Right cardiac atrium (tissue), 5 donors: ENCODE measurements at regions not wholly inside any gene's neighbourhood (a gene's known extent, or its start where the extent isn't known, plus 50 kb on each side); places are given as distances from the start of the nearest gene placed in this dataset.

Experiments used
- ATAC-seq, 2 donors: fragments of 200-7000 bp; cut with Tn5 transposase; one replicate each; pipeline versions ENCODE4 v1.8.0 to v1.9.1; 2020; ENCODE audit warnings: moderate library complexity in 2 of 2, mild to moderate bottlenecking in 1 of 2
- DNase-seq, 3 donors: peaks; one replicate each; pipeline ENCODE4 v3.0.0-alpha.2; 2020
- H3K27ac ChIP-seq: one replicate; pipeline ENCODE4 v1.5.1; 2013; ENCODE audit warnings: mild to moderate bottlenecking, low read length, control low read depth, moderate library complexity
- H3K27me3 ChIP-seq: one replicate; pipeline ENCODE4 v1.6.1; 2013; ENCODE audit not compliant: control insufficient read depth, insufficient read depth
- H3K4me1 ChIP-seq: one replicate; pipeline ENCODE4 v1.6.1; 2013; ENCODE audit warnings: low read length; ENCODE audit not compliant: control insufficient read depth, insufficient read depth
- H3K4me3 ChIP-seq: one replicate; pipeline ENCODE4 v1.5.1; 2013; ENCODE audit warnings: low read length, control low read depth
- H3K9me3 ChIP-seq: one replicate; pipeline ENCODE4 v1.6.1; 2013; ENCODE audit warnings: low read length; ENCODE audit not compliant: control insufficient read depth
- WGBS: extraction: QIAGEN DNeasy Blood & Tissue Kit; methylation state at CpG from one replicate; pipeline ENCODE4 v1.1.7; 2013; 5-methylcytosine and 5-hydroxymethylcytosine counted together
- intact Hi-C, 4 donors: fragments of 100-400 bp; cut with DNase I; formaldehyde crosslinking; loops; one replicate each; pipeline versions ENCODE4 v1.11.0 to v1.14.0; 2022 to 2023
- donor health status: healthy with polysubstance abuse.
- donor health status: DM: no; HTN: yes; CAD: no.
- donor health status: DM: no; HTN: no; CAD: no.
- donor health status: DM: no; HTN: yes; CAD: no; lungs with severe emphysema.
- donor health status: DM: yes; HTN: yes; CAD: no.

DNA sequence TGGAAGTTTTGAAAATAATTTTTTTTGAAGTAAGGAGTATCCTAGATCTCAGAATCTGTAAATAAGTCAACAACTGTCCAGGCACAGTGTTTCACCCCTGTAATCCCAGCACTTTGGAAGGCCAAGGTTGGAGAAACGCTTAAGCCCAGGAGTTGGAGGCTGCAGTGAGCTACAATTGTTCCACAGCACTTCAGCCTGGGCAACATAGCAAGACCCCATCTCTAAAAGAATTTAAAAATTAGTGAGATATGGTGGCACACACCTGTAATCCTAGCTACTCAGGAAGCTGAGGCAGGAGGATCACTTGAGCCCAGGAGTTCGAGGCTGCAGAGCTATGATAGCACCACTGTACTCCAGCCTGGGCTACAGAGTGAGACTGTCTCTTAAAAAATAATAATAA is 87.2 kb upstream of the ZNF507 start:
- Histone ChIP-seq H3K27me3 (no peaks in the 10 kb centered on the region), H3K27ac (no peak overlapping the region)
- WGBS = 86% methylated on average over 2 of the region's 2 CpGs

DNA sequence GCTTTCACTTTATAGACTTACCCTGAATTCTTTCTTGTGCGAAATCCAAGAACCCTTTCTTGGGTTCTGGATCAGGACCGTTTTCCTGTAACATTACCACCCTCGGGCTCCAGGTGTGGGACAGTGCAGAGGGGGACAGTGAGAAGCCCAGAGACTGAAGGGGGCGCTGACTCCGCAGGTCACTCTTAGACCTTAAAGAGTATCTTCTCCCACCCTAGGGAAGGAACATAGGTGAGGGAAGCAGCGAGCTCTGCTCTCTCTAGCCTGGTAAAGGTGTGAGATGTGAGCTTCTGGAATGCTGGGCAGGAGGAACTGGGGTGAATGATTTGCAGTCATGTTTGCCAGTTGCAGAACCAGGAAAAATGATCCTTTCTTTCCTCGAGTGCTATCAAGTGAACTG is 80.8 kb upstream of the ZNF507 start:
- Histone ChIP-seq H3K9me3 (no peaks in the 10 kb centered on the region), H3K27me3 (no peaks in the 10 kb centered on the region), H3K27ac (no peak overlapping the region), H3K4me1 (no peaks in the 10 kb centered on the region), H3K4me3 (no peak overlapping the region)
- intact Hi-C loops = no loop called here
- DNase-seq (no peak), ATAC-seq (no peak)
- WGBS = 81% methylated on average over 7 of the region's 7 CpGs

More for the DNA sequence above, 87.2 kb upstream of the ZNF507 start:
- ATAC-seq (no peak), DNase-seq (no peak)
- intact Hi-C loops = no loop called here
- Histone ChIP-seq H3K4me1 (no peaks in the 10 kb centered on the region), H3K4me3 (no peak overlapping the region), H3K9me3 (no peaks in the 10 kb centered on the region)

GRCh38 chr19:32265995-32266394 is 79.4 kb upstream of the ZNF507 start:
- H3K27me3 ChIP-seq = no peaks in the 10 kb centered on the region
- WGBS = 20% methylated on average over 5 of the region's 5 CpGs
- H3K27ac ChIP-seq = no peak overlapping the region
- no peak overlapping the region for H3K4me3 ChIP-seq
- DNase-seq (no peak), ATAC-seq (no peak)
- no peaks in the 10 kb centered on the region for H3K9me3 ChIP-seq
- intact Hi-C loops = no loop called here
- no peaks in the 10 kb centered on the region for H3K4me1 ChIP-seq

DNA sequence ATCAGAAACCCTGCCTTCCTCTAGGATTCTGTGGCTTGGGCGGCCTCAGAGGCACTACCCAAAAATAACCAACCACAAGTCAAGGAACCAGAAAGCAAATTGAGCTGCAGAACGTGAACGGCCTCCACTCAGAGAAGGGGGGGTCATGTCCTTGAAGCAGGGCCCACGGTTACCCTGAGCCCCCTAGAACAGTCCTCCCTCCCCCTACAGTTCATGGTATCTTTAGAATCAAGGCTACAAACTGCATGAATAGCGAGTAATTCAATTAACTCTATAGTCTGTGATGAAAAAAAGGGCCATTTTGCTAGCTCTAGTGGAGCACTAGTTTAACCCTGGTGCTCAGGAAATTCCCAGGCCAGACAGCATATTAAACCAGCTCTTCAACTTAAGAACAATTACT is 79.0 kb upstream of the ZNF507 start:
- 45% methylated on average over 5 of the region's 5 CpGs for WGBS
- intact Hi-C loops = no loop called here

GRCh38 chr19:32268381-32268780 is 77.0 kb upstream of the ZNF507 start:
- Histone ChIP-seq H3K27me3 (no peaks in the 10 kb centered on the region), H3K9me3 (no peaks in the 10 kb centered on the region), H3K27ac (no peak overlapping the region), H3K4me1 (no peaks in the 10 kb centered on the region), H3K4me3 (no peak overlapping the region)
- ATAC-seq (no peak), DNase-seq (no peak)
- intact Hi-C loops = no loop called here
- 79% methylated on average over 3 of the region's 3 CpGs for WGBS

More for the DNA sequence above, 79.0 kb upstream of the ZNF507 start:
- DNase-seq (no peak), ATAC-seq (no peak)
- no peaks in the 10 kb centered on the region for H3K9me3 ChIP-seq
- no peaks in the 10 kb centered on the region for H3K27me3 ChIP-seq
- H3K4me1 ChIP-seq = no peaks in the 10 kb centered on the region
- no peak overlapping the region for H3K4me3 ChIP-seq
- no peak overlapping the region for H3K27ac ChIP-seq

- H3K9me3 ChIP-seq = no peaks in the 10 kb centered on the region
- no peak overlapping the region for H3K4me3 ChIP-seq
- DNase-seq (no peak), ATAC-seq (no peak)
- no peak overlapping the region for H3K27ac ChIP-seq
- 70% methylated on average over 5 of the region's 5 CpGs for WGBS
- no peaks in the 10 kb centered on the region for H3K4me1 ChIP-seq
- H3K27me3 ChIP-seq = no peaks in the 10 kb centered on the region
- intact Hi-C loops = no loop called here
Measured at GRCh38 chr19:32269831-32270230, 75.6 kb upstream of the ZNF507 start.

DNA sequence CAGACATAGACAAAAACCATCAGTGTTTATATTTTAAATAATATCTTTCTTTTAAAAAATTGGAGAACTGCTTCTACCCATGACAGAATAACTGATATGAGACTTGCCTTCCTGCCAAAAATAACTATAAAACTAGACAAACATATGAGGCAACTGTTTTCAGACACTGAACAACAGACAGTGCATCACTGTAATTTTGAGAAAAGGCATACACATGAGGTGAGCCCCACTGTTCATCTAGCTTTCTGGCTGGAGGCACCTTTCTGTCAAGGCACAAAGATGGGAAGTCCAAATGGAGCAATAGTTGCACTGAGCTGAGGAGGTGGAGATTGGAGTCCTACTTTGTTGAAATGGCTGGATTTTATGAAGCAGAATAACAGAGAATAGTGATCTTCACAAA is 71.9 kb upstream of the ZNF507 start:
- ATAC-seq = peak in 1 of 2 donors; percentile 24
- intact Hi-C loops = no loop called here
- no peak for DNase-seq
- H3K27me3 ChIP-seq = no peaks in the 10 kb centered on the region
- no peaks in the 10 kb centered on the region for H3K9me3 ChIP-seq
- no peaks in the 10 kb centered on the region for H3K4me1 ChIP-seq
- H3K27ac ChIP-seq = peak overlapping the region; percentile 12
- no peak overlapping the region for H3K4me3 ChIP-seq

- H3K27me3 ChIP-seq = no peaks in the 10 kb centered on the region
Measured at GRCh38 chr19:32287086-32287485, 58.3 kb upstream of the ZNF507 start.

DNA sequence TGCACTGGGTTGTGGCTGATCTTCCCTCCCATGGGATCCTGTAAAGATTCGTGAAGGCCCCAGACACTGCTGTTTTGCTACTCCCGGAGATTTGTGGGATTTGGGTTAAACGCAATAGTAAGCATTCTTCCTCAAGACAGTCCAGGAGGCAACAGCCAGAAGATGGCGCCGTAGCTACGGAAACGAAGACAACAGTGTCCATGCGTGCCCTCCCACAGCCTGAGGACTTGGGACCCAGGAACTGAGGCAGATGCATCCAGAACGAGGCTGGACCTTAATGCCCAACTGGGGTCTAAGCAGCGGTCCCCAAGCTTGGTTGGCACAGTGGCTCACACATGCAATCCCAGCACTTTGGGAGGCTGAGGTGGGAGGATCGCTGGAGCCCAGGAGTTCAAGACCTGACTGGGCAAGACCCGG is 57.6 kb upstream of the ZNF507 start:
- Histone ChIP-seq H3K4me3 (no peak overlapping the region), H3K4me1 (no peaks in the 10 kb centered on the region), H3K27me3 (no peaks in the 10 kb centered on the region), H3K27ac (no peak overlapping the region), H3K9me3 (no peaks in the 10 kb centered on the region)
- WGBS = 21% methylated on average over 12 of the region's 12 CpGs
- peak; percentile 83 to 95 (median 89) for DNase-seq
- intact Hi-C loops = no loop called here
- ATAC-seq = peak; percentile 90 to 94

More at GRCh38 chr19:32287086-32287485, 58.3 kb upstream of the ZNF507 start:
- no peaks in the 10 kb centered on the region for H3K9me3 ChIP-seq
- ATAC-seq (peak; percentile 22 to 33), DNase-seq (no peak)
- H3K4me1 ChIP-seq = no peaks in the 10 kb centered on the region
- H3K4me3 ChIP-seq = no peak overlapping the region
- intact Hi-C loops = no loop called here
- no peak overlapping the region for H3K27ac ChIP-seq
- WGBS = 33% methylated on average over 4 of the region's 4 CpGs

DNA sequence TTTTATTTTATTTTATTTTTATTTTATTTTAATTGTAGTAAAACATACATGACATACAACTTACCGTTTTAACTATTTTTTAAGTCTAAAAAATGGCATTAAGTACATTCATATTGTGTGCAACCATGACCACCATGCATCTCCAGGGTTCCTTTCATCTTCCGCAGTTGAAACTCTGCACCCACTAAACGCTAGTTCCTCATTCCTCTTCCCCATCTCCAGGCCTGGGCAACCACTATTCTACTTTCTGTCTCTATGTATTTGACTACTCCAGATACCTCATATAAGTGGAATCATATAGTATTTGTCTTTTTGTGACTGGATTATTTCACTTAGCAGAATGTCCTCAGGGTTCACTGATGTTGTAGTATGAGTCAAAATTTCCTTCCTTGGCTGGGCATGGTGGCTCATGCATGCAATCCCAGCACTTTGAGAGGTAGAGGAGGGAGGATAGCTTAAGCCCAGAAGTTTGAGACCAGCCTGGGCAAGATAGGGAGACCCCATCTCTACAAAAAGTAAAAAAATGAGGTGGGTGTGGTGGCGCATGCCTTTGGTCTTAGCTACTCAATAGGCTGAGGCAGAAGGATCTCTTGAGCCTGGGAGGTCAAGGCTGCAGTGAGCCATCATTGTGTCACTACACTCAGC is 55.7 kb upstream of the ZNF507 start:
- H3K27ac ChIP-seq = no peak overlapping the region
- DNase-seq = no peak
- no peak for ATAC-seq
- H3K4me1 ChIP-seq = no peaks in the 10 kb centered on the region
- H3K27me3 ChIP-seq = no peaks in the 10 kb centered on the region
- no peaks in the 10 kb centered on the region for H3K9me3 ChIP-seq
- no peak overlapping the region for H3K4me3 ChIP-seq
- intact Hi-C loops = no loop called here
- WGBS = 86% methylated on average over 4 of the region's 4 CpGs

- Histone ChIP-seq H3K27ac (no peak overlapping the region), H3K4me1 (no peaks in the 10 kb centered on the region), H3K4me3 (no peak overlapping the region), H3K27me3 (no peaks in the 10 kb centered on the region), H3K9me3 (no peaks in the 10 kb centered on the region)
- ATAC-seq = no peak
- intact Hi-C loops = no loop called here
- 94% methylated on average over 6 of the region's 6 CpGs for WGBS
- DNase-seq = no peak
Measured at GRCh38 chr19:32291876-32292275, 53.5 kb upstream of the ZNF507 start.

- Histone ChIP-seq H3K9me3 (no peaks in the 10 kb centered on the region), H3K27me3 (no peaks in the 10 kb centered on the region), H3K27ac (no peak overlapping the region), H3K4me3 (no peak overlapping the region), H3K4me1 (no peaks in the 10 kb centered on the region)
- WGBS = 86% methylated on average over 6 of the region's 6 CpGs
- DNase-seq (no peak), ATAC-seq (no peak)
- intact Hi-C loops = no loop called here
Measured at GRCh38 chr19:32294871-32295438, 50.5 kb upstream of the ZNF507 start.
